ENCODE measurements at regions not wholly inside any gene's neighbourhood (a gene's known extent, or its start where the extent isn't known, plus 50 kb on each side); places are given as distances from the start of the nearest gene placed in this dataset.
"Not testable (repeated sequence)": the region's sequence is repeated elsewhere in the genome, so short reads cannot be mapped to it uniquely, and the experiment has no call there.

DNA sequence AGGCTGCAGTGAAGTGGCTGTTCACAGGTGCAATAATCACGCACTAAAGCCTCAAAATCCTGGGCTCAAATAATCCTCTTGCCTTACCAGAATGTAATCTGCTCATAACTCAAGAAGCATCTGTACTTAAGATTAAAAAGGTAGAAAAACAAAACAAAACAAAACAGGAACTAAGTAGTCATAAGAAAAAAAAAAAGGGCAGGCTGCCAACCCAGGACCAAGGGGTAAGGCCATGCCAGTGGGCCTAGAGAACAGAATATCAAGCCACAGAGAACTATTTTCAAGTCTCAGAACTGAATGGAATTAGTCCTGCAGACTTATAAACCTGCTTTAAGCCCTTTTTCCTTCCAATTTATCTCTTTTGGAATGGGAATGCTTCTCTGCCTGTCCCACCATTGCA, 64.8 kb upstream of the TBC1D3K start:
- no peak for DNase-seq (ENCODE audit: low read depth)
- TF ChIP-seq, protein P1, sequence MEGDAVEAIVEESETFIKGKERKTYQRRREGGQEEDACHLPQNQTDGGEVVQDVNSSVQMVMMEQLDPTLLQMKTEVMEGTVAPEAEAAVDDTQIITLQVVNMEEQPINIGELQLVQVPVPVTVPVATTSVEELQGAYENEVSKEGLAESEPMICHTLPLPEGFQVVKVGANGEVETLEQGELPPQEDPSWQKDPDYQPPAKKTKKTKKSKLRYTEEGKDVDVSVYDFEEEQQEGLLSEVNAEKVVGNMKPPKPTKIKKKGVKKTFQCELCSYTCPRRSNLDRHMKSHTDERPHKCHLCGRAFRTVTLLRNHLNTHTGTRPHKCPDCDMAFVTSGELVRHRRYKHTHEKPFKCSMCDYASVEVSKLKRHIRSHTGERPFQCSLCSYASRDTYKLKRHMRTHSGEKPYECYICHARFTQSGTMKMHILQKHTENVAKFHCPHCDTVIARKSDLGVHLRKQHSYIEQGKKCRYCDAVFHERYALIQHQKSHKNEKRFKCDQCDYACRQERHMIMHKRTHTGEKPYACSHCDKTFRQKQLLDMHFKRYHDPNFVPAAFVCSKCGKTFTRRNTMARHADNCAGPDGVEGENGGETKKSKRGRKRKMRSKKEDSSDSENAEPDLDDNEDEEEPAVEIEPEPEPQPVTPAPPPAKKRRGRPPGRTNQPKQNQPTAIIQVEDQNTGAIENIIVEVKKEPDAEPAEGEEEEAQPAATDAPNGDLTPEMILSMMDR (IDR thresholded peaks at IDR 0.05; ENCODE audit: control insufficient read depth, insufficient read depth, low read depth, low read length, missing control alignments) = no peak
- H3K4me3 ChIP-seq (ENCODE audit: control insufficient read depth, low read depth, low read length) = no peak overlapping the region

DNA sequence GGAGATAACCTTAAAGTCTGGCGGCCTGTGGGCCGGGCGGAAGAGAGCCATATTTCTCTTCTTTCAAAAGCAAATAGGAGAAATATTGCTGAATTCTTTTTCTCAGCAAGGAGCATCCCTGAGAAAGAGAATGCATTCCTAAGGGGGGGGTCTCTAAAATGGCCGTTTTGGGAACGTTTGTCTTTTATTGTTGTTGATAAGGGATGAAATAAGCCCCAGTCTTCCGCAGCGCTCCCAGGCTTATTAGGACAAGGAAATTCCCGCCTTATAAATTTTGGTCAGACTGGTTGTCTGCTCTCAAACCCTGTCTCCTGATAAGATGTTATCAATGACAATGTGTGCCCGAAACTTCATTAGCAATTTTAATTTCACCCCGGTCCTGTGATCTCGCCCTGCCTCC, 65.8 kb upstream of the TBC1D3K start:
- not testable (repeated sequence) for DNase-seq (ENCODE audit: low read depth)

DNA sequence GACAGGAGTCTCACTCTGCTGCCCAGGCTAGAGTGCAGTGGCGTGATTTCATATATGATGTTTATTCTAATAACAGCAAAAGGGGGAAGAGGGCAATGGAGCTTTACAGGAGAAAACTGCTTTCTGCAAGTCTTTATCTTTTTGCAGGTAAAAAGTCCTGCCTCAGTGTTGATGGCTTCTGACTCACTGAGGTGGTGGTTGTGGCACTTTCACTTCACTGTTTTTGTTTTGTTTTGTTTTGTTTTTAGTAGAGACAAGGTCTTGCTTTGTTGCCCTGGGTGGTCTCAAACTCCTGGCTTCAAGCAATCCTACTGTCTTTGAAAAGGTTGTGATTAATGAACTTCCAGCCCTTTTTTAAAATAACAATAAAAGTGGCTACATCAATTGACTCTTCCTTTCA, 68.0 kb upstream of the TBC1D3K start:
- no peak for DNase-seq (ENCODE audit: low read depth)
- TF ChIP-seq, protein P1 (IDR thresholded peaks at IDR 0.05; ENCODE audit: control insufficient read depth, insufficient read depth, low read depth, low read length, missing control alignments) = no peak

More for the DNA sequence above, 65.8 kb upstream of the TBC1D3K start:
- H3K4me3 ChIP-seq (ENCODE audit: control insufficient read depth, low read depth, low read length) = not testable (repeated sequence)

DNA sequence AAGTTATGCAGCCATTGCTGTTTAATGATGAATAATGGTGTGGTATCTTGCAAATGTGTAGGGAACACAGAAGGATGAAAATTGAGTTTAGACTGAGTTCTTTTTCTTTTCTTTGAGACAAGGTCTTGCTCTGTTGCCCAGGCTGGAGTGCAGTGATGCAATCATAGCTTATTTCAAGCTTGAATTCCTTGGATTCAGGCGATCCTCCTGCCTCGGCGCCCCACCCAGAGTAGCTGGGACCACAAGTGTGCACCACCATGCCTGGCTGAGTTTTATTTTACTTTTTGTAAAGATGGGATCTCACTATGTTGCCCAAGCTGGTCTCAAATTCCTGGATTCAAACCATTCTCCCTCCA, 74.6 kb upstream of the TBC1D3K start:
- no peak overlapping the region for H3K4me3 ChIP-seq (ENCODE audit: control insufficient read depth, low read depth, low read length)
- TF ChIP-seq, protein P1 (IDR thresholded peaks at IDR 0.05; ENCODE audit: control insufficient read depth, insufficient read depth, low read depth, low read length, missing control alignments) = no peak
- DNase-seq (ENCODE audit: low read depth) = no peak

More for the DNA sequence above, 68.0 kb upstream of the TBC1D3K start:
- no peak overlapping the region for H3K4me3 ChIP-seq (ENCODE audit: control insufficient read depth, low read depth, low read length)

DNA sequence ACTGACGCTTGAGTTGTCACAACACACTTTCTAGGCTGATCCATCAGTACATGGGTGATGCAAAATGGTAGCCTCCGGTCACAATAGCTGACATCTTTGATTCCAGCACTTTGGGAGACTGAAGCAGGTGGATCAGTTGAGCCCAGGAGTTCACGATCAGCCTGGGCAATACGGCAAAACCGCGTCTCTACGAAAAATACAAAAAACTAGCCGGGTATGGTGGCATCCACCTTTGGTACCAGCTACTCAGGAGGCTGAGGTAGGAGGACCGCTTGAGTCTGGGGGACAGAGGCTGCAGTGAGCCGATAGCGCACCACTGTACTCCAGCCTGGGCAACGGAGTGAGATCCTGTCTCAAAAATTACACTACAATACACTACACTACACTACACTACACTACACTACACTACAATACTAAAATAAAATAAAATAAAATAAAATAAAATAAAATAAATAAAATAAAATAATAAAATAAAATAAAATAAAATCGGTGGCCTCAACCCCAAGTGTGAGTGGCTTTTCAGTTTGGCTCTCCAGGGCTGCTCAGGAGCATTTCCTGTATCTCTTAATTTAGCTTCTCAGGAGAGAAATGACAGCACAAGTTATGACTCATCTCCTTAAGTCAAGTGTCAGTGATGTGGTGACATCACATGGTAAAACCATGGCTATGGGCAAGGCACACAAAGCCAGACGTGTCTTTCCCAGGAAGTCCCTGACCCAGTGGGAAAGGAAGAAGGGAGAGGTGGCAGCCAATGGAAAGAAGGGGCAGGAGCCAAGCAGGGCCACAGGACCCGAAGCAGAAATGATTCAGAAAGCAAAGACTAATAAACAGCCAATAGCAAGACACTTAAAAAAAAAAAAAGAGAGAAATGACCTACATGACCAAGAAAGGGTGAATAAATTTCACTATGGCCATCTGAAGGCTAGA, 75.3 kb upstream of the TBC1D3K start:
- TF ChIP-seq, protein P1 (IDR thresholded peaks at IDR 0.05; ENCODE audit: control insufficient read depth, insufficient read depth, low read depth, low read length, missing control alignments) = no peak
- DNase-seq (ENCODE audit: low read depth) = no peak
- no peak overlapping the region for H3K4me3 ChIP-seq (ENCODE audit: control insufficient read depth, low read depth, low read length)

DNA sequence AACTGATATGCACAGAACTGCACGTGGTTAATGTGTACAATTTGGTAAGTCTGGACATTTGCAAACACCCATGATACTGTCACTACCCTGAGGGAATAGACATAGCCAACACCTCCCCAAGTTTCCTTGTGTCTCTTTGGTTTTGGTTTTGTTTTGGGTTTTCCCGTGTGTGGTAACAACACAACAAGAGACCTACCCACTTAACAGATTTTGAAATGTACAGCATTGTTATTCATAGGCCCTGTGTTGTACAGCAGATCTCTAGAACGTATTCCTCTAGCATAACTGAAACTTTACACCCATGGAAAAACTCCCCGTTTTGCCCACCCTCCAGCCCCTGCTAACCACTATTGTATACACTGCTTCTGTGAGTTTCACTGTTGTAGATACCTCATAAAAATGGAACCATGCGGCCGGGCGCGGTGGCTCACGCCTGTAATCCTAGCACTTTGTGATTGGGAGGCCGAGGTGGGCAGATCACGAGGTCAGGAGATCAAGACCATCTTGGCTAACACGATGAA, 76.3 kb upstream of the TBC1D3K start:
- TF ChIP-seq, protein P1 (IDR thresholded peaks at IDR 0.05; ENCODE audit: control insufficient read depth, insufficient read depth, low read depth, low read length, missing control alignments) = no peak
- DNase-seq (ENCODE audit: low read depth) = no peak

DNA sequence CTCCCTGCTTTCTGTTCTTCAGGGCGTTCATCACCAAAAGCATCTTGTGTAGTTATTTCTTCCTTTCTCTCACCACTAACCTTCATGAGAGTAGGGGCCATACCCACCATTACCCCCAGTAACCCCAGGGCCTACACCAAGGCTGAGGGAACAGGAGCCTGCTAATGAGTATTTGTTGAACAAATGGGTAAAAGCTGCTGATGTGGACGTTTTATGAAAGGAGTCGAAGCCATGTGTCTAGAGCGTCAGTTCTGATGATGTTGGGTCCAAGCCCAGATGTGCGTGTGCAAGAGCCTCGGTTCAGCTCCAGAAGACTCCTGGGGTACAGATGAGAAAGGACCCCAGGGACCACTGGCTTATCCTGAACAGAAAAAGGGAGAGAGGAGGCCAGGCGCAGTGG, 77.1 kb upstream of the TBC1D3K start:
- H3K4me3 ChIP-seq (ENCODE audit: control insufficient read depth, low read depth, low read length) = no peak overlapping the region
- TF ChIP-seq, protein P1 (IDR thresholded peaks at IDR 0.05; ENCODE audit: control insufficient read depth, insufficient read depth, low read depth, low read length, missing control alignments) = no peak
- DNase-seq (ENCODE audit: low read depth) = no peak

More for the DNA sequence above, 76.3 kb upstream of the TBC1D3K start:
- no peak overlapping the region for H3K4me3 ChIP-seq (ENCODE audit: control insufficient read depth, low read depth, low read length)

Measured in AG09309 (cell line).